HEK293 (cell line): ENCODE measurements at regions not wholly inside any gene's neighbourhood (a gene's known extent, or its start where the extent isn't known, plus 50 kb on each side); places are given as distances from the start of the nearest gene placed in this dataset.
A peak's percentile ranks its signal among the peaks of the same experiment; 100 is the strongest.

Source experiments
- CTCF ChIA-PET: fragments of 350-600 bp; formaldehyde crosslinking; extraction: SDS; loops from one replicate; lab custom pipeline; 2021; ENCODE audit warnings: antibody characterized with exemption; lab: Yijun Ruan, JAX
- POLR2A ChIA-PET: fragments of 300-600 bp; formaldehyde crosslinking; extraction: SDS; loops from one replicate; lab custom pipeline; 2020; ENCODE audit warnings: antibody characterized with exemption, inconsistent platforms; lab: Yijun Ruan, JAX
- H3K27ac ChIP-seq: fragments of 200-500 bp; sonication (Bioruptor generic); 2 replicates; pipeline ENCODE4 v1.5.1; 2014; ENCODE audit warnings: low read depth, low read length, control low read depth, inconsistent platforms; ENCODE audit errors: extremely low read depth
- H3K36me3 ChIP-seq, 2 experiments: fragments of 200-500 bp in 1 of 2; sonication (Bioruptor generic) in 1 of 2; 1 replicate in 1 of 2; 2 replicates in 1 of 2; pipeline ENCODE4 v1.5.1; 2014 to 2017; ENCODE audit warnings: inconsistent platforms in 2 of 2, low read length in 2 of 2; ENCODE audit not compliant: control insufficient read depth in 2 of 2, insufficient read depth in 1 of 2
- H3K4me1 ChIP-seq: fragments of 200-500 bp; sonication (Bioruptor generic); 2 replicates; pipeline ENCODE4 v1.5.1; 2014; ENCODE audit warnings: mild to moderate bottlenecking, low read length, inconsistent platforms; ENCODE audit not compliant: control insufficient read depth, insufficient read depth
- H3K4me3 ChIP-seq: 2 replicates; pipeline ENCODE4 v1.5.1; 2011; ENCODE audit warnings: low read depth, mild to moderate bottlenecking, control low read depth, low read length, moderate library complexity
- H3K9me3 ChIP-seq: fragments of 200-500 bp; sonication (Bioruptor generic); 2 replicates; pipeline ENCODE4 v1.5.1; 2014; ENCODE audit warnings: low read depth, low read length, inconsistent platforms; ENCODE audit not compliant: control insufficient read depth, insufficient read depth
- ATF2 ChIP-seq: fragments of 450-650 bp; formaldehyde crosslinking; IDR thresholded peaks from 2 replicates; pipeline ENCODE4 v1.5.1; 2016; ENCODE audit warnings: missing biosample characterization, missing genetic modification characterization, low read depth
- EGR2 ChIP-seq: fragments of 450-650 bp; formaldehyde crosslinking; IDR thresholded peaks from 2 replicates; pipeline ENCODE4 v1.5.1; 2016; ENCODE audit warnings: low read depth, missing biosample characterization, missing genetic modification characterization
- FEZF1 ChIP-seq: fragments of 450-650 bp; formaldehyde crosslinking; IDR thresholded peaks from 2 replicates; pipeline ENCODE4 v1.5.1; 2016; ENCODE audit warnings: missing biosample characterization, missing genetic modification characterization
- GLIS1 ChIP-seq: fragments of 450-650 bp; formaldehyde crosslinking; IDR thresholded peaks from 2 replicates; pipeline ENCODE4 v1.5.1; 2016; ENCODE audit warnings: missing biosample characterization, missing genetic modification characterization
- PRDM1 ChIP-seq: fragments of 450-650 bp; formaldehyde crosslinking; IDR thresholded peaks from 2 replicates; pipeline ENCODE4; 2016; ENCODE audit warnings: missing biosample characterization, missing genetic modification characterization
- PRDM10 ChIP-seq: fragments of 450-650 bp; formaldehyde crosslinking; IDR thresholded peaks from 2 replicates; pipeline ENCODE4 v1.5.1; 2016; ENCODE audit warnings: missing biosample characterization, missing genetic modification characterization
- SETDB1 ChIP-seq: IDR thresholded peaks from one replicate; pipeline ENCODE4 v1.6.1; 2017; ENCODE audit warnings: mild to moderate bottlenecking, low read length, moderate library complexity, mixed read lengths; ENCODE audit not compliant: insufficient read length
- SP7 ChIP-seq: fragments of 450-650 bp; formaldehyde crosslinking; IDR thresholded peaks from 2 replicates; pipeline ENCODE4 v1.5.1; 2016; ENCODE audit warnings: missing biosample characterization, missing genetic modification characterization
- ZFHX2 ChIP-seq: fragments of 450-650 bp; formaldehyde crosslinking; conservative IDR thresholded peaks from 2 replicates; pipeline ENCODE4 v1.5.1; 2016; ENCODE audit warnings: missing biosample characterization, missing genetic modification characterization
- ZIC2 ChIP-seq: fragments of 450-650 bp; formaldehyde crosslinking; IDR thresholded peaks from 2 replicates; pipeline ENCODE4 v1.5.1; 2016; ENCODE audit warnings: missing biosample characterization, missing genetic modification characterization
- ZNF155 ChIP-seq: fragments of 450-650 bp; formaldehyde crosslinking; IDR thresholded peaks from 2 replicates; pipeline ENCODE4 v1.5.1; 2016; ENCODE audit warnings: missing biosample characterization, missing genetic modification characterization
- ZNF184 ChIP-seq: fragments of 450-650 bp; IDR thresholded peaks from 2 replicates; pipeline ENCODE4 v1.5.1; 2018; ENCODE audit warnings: missing biosample characterization, mild to moderate bottlenecking, missing genetic modification characterization
- ZNF239 ChIP-seq: fragments of 450-650 bp; formaldehyde crosslinking; IDR thresholded peaks from 2 replicates; pipeline ENCODE4 v1.5.1; 2016; ENCODE audit warnings: missing biosample characterization, missing genetic modification characterization
- ZNF548 ChIP-seq: fragments of 450-650 bp; formaldehyde crosslinking; IDR thresholded peaks from 2 replicates; pipeline ENCODE4 v1.5.1; 2016; ENCODE audit warnings: missing biosample characterization, missing genetic modification characterization
- ZNF580 ChIP-seq: fragments of 450-650 bp; formaldehyde crosslinking; IDR thresholded peaks from 2 replicates; pipeline ENCODE4 v1.5.1; 2016; ENCODE audit warnings: missing biosample characterization, missing genetic modification characterization
- ZNF596 ChIP-seq: fragments of 450-650 bp; IDR thresholded peaks from 2 replicates; pipeline ENCODE4 v1.5.0; 2018; ENCODE audit warnings: missing biosample characterization, mild to moderate bottlenecking, missing genetic modification characterization, moderate library complexity
- ZNF664 ChIP-seq: fragments of 450-650 bp; formaldehyde crosslinking; IDR thresholded peaks from 2 replicates; pipeline ENCODE4 v1.5.1; 2016; ENCODE audit warnings: missing biosample characterization, missing genetic modification characterization
- ZNF776 ChIP-seq: fragments of 450-650 bp; formaldehyde crosslinking; IDR thresholded peaks from 2 replicates; pipeline ENCODE4 v1.5.0; 2017; ENCODE audit warnings: missing biosample characterization, missing genetic modification characterization, borderline replicate concordance
- ZSCAN5A ChIP-seq: fragments of 450-650 bp; formaldehyde crosslinking; IDR thresholded peaks from 2 replicates; pipeline ENCODE4 v1.5.1; 2016; ENCODE audit warnings: missing biosample characterization, missing genetic modification characterization
- ZXDB ChIP-seq: fragments of 450-650 bp; formaldehyde crosslinking; IDR thresholded peaks from 2 replicates; pipeline ENCODE4 v1.5.1; 2016; ENCODE audit warnings: missing biosample characterization, missing genetic modification characterization

GRCh38 chr12:124725099-124725498 lies 138.6 kb downstream of the SCARB1 start:
- TF ChIP-seq ZNF580: no peak
- TF ChIP-seq ZNF596: no peak
- peak; percentile 97 for TF ChIP-seq ZNF239 (tag by site-specific recombination)
- TF ChIP-seq ZNF184 (tag by site-specific recombination): no peak
- no peak for TF ChIP-seq FEZF1 (tag by site-specific recombination)
- H3K36me3 ChIP-seq: no peaks in the 10 kb centered on the region
- no peak overlapping the region for H3K4me3 ChIP-seq
- ChIA-PET POLR2A (no interaction called here), CTCF (no interaction called here)
- no peak overlapping the region for H3K27ac ChIP-seq
- no peaks in the 10 kb centered on the region for H3K9me3 ChIP-seq
- peaks cover 7% of the 10 kb centered on the region; the same call in 1 of the 2 replicates for H3K4me1 ChIP-seq

- H3K9me3 ChIP-seq: no peaks in the 10 kb centered on the region
- no peak overlapping the region for H3K4me3 ChIP-seq
- TF ChIP-seq ZNF155 (tag by site-specific recombination): no peak
- no peak for TF ChIP-seq ATF2 (tag by site-specific recombination)
- no peak for TF ChIP-seq ZNF776 (tag by site-specific recombination)
- TF ChIP-seq SP7 (tag by site-specific recombination): no peak
- no peaks in the 10 kb centered on the region for H3K36me3 ChIP-seq
- POLR2A ChIA-PET: no interaction called here
- H3K27ac ChIP-seq: no peak overlapping the region
- peaks cover 7% of the 10 kb centered on the region; the same call in 1 of the 2 replicates for H3K4me1 ChIP-seq
- CTCF ChIA-PET: no interaction called here
Measured at GRCh38 chr12:124722878-124723277, 140.8 kb downstream of the SCARB1 start.

GRCh38 chr12:124721501-124722162 lies 142.0 kb downstream of the SCARB1 start:
- Histone ChIP-seq H3K36me3 (no peaks in the 10 kb centered on the region), H3K27ac (no peak overlapping the region; the same call in 1 of the 2 replicates), H3K9me3 (no peaks in the 10 kb centered on the region), H3K4me3 (no peak overlapping the region), H3K4me1 (peaks cover 7% of the 10 kb centered on the region; the same call in 1 of the 2 replicates)
- ChIA-PET POLR2A (no interaction called here), CTCF (interaction anchor here (0.8 to 1.8 kb wide), 4 partner anchors 9 to 50 kb away, joined by 3 to 7 read pairs (median 4); no protein-coding TSS in a partner anchor)
- TF ChIP-seq SETDB1 (peak; percentile 6), EGR2 (tag by site-specific recombination) (peak; percentile 53; the same call in 1 of the 2 replicates), PRDM1 (tag by site-specific recombination) (no peak), ZXDB (no peak), PRDM10 (tag by site-specific recombination) (peak; percentile 83), ZSCAN5A (tag by site-specific recombination) (no peak), ZFHX2 (tag by site-specific recombination) (peak; percentile 64), GLIS1 (tag by site-specific recombination) (peak; percentile 94), ZNF664 (peak; percentile 42; the same call in 1 of the 2 replicates), ZNF548 (tag by site-specific recombination) (no peak), ZIC2 (peak; percentile 42)
